NCI-H2107 treated with DMSO at 0.1 percent for 48 hours (cell line): ENCODE measurements at regions not wholly inside any gene's neighbourhood (a gene's known extent, or its start where the extent isn't known, plus 50 kb on each side); places are given as distances from the start of the nearest gene placed in this dataset.
"Not testable (repeated sequence)": the region's sequence is repeated elsewhere in the genome, so short reads cannot be mapped to it uniquely, and the experiment has no call there.

Source experiments
- DNase-seq: peaks from one replicate; lab custom pipeline; 2025; ENCODE audit not compliant: unreplicated experiment; lab: John Stamatoyannopoulos, UW

GRCh38 chr18:75860166-75860565 lies 432.7 kb upstream of the SMIM21 start:
- no peak for DNase-seq

GRCh38 chr18:75859533-75859932 lies 432.0 kb upstream of the SMIM21 start:
- DNase-seq = no peak

GRCh38 chr18:75858754-75859153 lies 431.3 kb upstream of the SMIM21 start:
- DNase-seq = no peak

GRCh38 chr18:75857558-75857957 lies 430.1 kb upstream of the SMIM21 start:
- no peak for DNase-seq

DNA sequence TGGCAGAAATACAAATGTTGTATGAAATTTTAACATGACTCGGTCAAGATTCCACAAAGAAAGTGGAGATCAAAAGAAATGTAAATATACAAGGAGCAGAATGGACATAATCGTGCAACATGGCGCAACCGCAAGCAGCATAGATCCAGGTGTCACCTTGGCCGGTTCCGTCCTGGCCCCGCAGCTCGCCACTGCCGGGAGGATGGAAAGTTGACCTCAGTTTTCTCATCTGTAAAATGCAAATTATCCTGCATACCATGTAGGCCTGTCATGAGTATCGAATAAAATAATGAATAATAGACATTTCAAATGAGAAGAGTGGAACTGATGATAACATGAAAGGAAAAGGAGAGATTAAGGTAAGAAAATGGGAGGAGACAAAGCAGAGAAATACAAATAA lies 427.3 kb upstream of the SMIM21 start:
- no peak for DNase-seq

DNA sequence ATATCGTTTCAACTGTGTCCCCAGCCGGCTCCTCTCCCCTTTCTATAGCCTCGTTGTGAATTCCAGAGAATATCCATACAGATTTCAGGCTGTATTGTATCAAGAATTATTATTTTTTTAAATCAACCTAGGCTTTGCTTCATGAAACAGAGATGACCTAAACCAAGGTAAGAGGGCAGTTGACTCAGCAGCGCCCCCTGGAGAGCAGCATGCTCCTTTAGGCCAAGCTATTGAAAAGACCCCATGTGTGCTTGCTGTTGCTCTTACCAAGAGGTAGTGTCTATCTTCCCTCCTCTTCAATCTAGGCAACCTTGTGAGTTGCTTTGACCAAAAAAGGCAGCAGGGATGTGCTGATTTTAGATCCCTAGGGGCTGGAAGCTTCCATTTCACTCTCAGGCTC lies 426.7 kb upstream of the SMIM21 start:
- no peak for DNase-seq

DNA sequence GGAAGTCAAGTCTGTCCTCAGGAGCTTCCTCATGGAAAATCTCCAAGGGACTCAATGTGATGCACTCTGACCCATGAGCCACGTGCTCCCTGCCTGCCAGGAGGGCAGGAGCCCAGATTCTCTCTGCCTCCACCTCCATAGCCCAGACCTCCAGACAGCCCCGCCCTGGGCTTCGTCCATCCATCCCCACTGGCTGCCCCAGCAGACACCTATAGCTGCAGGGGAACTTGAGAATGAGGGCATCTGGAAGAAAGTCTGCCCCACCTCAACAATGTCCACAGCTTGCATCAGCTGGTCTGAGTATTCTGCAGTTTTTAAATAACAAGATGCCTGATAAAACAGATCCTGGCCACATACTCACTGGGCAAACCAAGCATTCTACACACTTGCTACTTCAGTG lies 418.8 kb upstream of the SMIM21 start:
- DNase-seq = no peak

DNA sequence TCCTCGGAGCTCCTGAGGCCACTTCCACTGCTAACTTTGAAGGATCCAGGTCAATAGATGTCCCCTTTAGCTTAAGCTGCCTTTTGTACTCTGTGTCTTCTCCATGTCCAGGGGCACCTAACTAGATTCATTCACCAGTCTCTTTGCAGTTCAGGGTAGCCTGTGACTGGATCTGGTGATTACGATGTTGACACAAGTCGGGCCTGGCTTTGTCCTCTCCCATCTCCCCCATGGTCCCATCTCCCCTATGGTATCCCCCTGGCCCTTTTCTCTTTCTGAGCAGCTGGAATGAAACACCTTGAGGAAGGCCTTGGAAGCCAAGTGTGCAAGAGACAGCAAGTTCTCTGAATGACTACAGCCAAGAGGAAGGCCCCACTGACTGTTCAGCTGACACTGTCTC lies 417.9 kb upstream of the SMIM21 start:
- DNase-seq = no peak

- peak; percentile 8 for DNase-seq
Observed at GRCh38 chr18:75844146-75844545, 416.6 kb upstream of the SMIM21 start.

GRCh38 chr18:75840131-75840530 lies 412.6 kb upstream of the SMIM21 start:
- no peak for DNase-seq

DNA sequence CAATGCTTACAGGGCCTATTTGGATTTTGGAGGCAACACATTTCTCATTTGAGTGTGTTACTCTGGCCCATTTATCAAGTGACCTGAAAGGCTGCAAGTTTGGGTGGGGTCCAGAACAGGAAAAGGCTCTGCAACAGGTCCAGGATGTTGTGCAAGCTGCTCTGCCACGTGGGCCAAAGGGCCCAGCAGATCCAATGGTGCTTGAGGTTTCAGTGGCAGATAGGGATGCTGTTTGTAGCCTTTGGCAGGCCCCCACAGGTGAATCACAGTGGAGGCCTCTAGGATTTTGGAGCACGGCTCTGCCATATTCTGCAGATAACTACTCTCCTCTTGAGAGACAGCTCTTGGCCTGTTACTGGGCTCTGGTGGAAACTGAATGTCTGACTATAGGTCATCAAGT lies 412.2 kb upstream of the SMIM21 start:
- DNase-seq = not testable (repeated sequence)

- DNase-seq = no peak
Observed at GRCh38 chr18:75839041-75839440, 411.5 kb upstream of the SMIM21 start.

GRCh38 chr18:75837316-75837715 lies 409.8 kb upstream of the SMIM21 start:
- DNase-seq = no peak

DNA sequence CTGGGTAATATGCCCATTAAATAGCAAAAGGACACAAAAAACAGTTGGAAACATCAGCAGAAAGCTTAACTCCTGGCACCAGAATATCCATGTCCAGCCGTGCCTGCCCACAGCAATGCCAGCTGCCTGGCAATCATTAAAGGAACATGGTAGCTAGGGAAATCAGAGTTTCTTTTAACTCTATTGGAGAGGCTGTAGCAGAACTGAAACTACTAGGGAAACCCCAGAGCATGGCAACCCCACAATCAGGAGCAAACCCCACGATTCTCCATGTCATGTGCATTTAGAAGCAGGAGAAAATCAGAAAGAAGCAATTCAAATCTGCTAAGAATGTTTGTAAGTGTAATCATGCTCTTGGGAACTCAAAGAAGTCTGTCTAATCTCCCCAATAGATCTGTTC lies 409.0 kb upstream of the SMIM21 start:
- no peak for DNase-seq

GRCh38 chr18:75831960-75832359 lies 404.5 kb upstream of the SMIM21 start:
- no peak for DNase-seq

- DNase-seq = no peak
Observed at GRCh38 chr18:75830828-75831227, 403.3 kb upstream of the SMIM21 start.

GRCh38 chr18:75829091-75829490 lies 401.6 kb upstream of the SMIM21 start:
- no peak for DNase-seq

GRCh38 chr18:75828379-75828778 lies 400.9 kb upstream of the SMIM21 start:
- DNase-seq = no peak

DNA sequence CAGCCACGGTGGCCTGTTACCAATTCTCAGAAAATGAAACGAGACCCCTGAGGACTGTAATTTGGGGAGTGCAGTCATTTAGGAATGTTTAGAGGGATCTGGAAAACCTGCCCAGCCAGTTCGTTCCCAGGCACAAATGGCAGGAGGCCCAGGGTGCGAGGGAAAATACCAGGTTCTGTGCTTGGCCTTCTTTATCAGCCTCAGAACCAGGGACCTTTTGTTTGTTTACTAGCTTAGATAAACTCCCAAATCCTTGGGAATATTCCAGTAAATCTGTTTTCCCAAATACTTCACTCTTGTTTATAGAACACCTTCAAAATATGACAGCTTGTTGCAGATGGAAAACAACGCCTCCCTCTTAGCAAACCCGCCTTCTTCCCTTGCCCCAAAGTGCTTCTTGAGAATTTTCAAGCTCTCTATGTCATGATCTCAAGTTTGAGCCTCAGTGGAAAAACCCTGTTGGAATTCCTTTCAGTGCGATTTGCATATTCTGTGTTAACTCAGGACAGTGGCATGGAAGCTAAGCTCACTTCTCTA lies 400.3 kb upstream of the SMIM21 start:
- DNase-seq = no peak

GRCh38 chr18:75824661-75825060 lies 397.2 kb upstream of the SMIM21 start:
- no peak for DNase-seq

DNA sequence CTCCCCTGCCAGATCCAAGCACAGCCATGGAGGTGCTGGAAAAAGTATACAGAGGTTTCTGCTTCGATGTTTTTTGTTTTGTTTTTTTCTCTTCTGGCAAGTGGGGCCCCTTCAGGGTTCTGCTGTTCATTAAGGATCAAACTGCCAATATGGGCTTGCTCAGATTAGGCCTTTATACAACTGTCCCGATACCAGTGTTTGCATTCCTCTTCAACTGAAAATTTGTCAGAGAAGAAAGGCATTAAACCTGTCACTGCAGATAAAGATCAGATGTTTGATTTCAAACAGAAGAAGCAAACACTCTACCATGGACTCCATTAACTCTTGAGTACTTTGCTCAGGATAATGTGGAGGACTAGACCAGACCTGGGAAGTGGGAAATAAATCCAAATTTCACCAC lies 396.0 kb upstream of the SMIM21 start:
- DNase-seq = no peak

DNA sequence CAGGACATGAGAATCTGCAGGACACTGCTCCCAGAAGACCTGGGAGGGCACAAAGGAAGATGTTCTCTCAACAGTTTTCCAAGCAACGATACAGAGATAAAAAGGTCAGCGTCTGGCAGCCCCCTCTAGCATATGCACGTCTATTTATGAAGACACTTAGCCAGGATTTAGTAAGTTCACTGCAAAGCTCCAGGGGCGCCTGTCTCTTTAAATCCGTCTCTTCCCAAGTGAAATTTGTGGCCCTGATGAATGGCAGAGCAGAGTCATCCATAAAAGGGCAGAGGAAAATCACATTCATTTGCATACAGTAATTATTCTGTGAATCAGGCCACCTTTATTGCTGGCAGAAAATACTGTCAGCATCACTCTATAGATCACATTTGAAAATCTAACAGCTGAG lies 390.9 kb upstream of the SMIM21 start:
- no peak for DNase-seq

- DNase-seq = no peak
Observed at GRCh38 chr18:75815767-75816166, 388.3 kb upstream of the SMIM21 start.

DNA sequence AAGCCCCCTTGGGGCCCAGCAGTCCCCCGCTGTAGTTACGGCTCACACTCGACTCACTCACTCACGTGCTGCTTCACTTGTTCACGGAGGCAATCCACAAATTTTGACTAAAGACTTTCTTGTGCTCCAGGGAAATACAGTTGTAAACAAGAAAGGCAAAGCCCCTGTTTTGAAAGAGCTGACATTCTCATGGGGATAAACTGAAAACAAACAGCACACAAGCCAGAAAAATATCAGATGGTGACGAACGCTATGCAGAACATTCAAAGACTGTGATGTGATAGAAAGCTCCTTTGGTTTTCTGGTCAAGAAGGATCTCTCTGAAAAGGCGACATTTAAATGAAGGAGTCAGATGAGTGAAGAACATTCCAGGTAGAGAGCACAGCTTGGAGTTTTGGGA lies 385.3 kb upstream of the SMIM21 start:
- no peak for DNase-seq
